ENCODE measurements at regions not wholly inside any gene's neighbourhood (a gene's known extent, or its start where the extent isn't known, plus 50 kb on each side); places are given as distances from the start of the nearest gene placed in this dataset.
"Not testable (repeated sequence)": the region's sequence is repeated elsewhere in the genome, so short reads cannot be mapped to it uniquely, and the experiment has no call there.

- no peak overlapping the region for H3K4me3 Mint-ChIP-seq
- no peaks in the 10 kb centered on the region for H3K4me1 Mint-ChIP-seq
- H3K9me3 Mint-ChIP-seq: no peaks in the 10 kb centered on the region
Measured at GRCh38 chr6:1445650-1446330, 56.4 kb downstream of the FOXF2 start.

GRCh38 chr6:1449896-1450295 lies 60.5 kb downstream of the FOXF2 start:
- no peaks in the 10 kb centered on the region for H3K4me1 Mint-ChIP-seq
- no peak overlapping the region for H3K27ac Mint-ChIP-seq
- no peaks in the 10 kb centered on the region for H3K9me3 Mint-ChIP-seq
- no peak overlapping the region for H3K4me3 Mint-ChIP-seq
- peaks cover 15% of the 10 kb centered on the region for H3K27me3 Mint-ChIP-seq
- no peaks in the 10 kb centered on the region for H3K36me3 Mint-ChIP-seq

More at GRCh38 chr6:1445650-1446330, 56.4 kb downstream of the FOXF2 start:
- H3K36me3 Mint-ChIP-seq: no peaks in the 10 kb centered on the region
- H3K27ac Mint-ChIP-seq: no peak overlapping the region
- peaks cover 14% of the 10 kb centered on the region for H3K27me3 Mint-ChIP-seq

GRCh38 chr6:1453024-1453423 lies 63.6 kb downstream of the FOXF2 start:
- no peaks in the 10 kb centered on the region for H3K4me1 Mint-ChIP-seq
- no peaks in the 10 kb centered on the region for H3K36me3 Mint-ChIP-seq
- no peak overlapping the region for H3K4me3 Mint-ChIP-seq
- peaks cover 14% of the 10 kb centered on the region for H3K27me3 Mint-ChIP-seq
- no peak overlapping the region for H3K27ac Mint-ChIP-seq
- H3K9me3 Mint-ChIP-seq: no peaks in the 10 kb centered on the region

GRCh38 chr6:1456816-1457215 lies 67.4 kb downstream of the FOXF2 start:
- H3K36me3 Mint-ChIP-seq, H3K27me3 Mint-ChIP-seq, H3K4me1 Mint-ChIP-seq, H3K9me3 Mint-ChIP-seq, H3K4me3 Mint-ChIP-seq, H3K27ac Mint-ChIP-seq: not testable (repeated sequence)

GRCh38 chr6:1461207-1461606 lies 71.8 kb downstream of the FOXF2 start:
- Mint-ChIP-seq H3K27me3 (peaks cover 1% of the 10 kb centered on the region), H3K4me3 (no peak overlapping the region), H3K36me3 (no peaks in the 10 kb centered on the region), H3K9me3 (no peaks in the 10 kb centered on the region), H3K4me1 (no peaks in the 10 kb centered on the region), H3K27ac (no peak overlapping the region)

- peaks cover 1% of the 10 kb centered on the region for H3K27me3 Mint-ChIP-seq
- H3K4me1 Mint-ChIP-seq: no peaks in the 10 kb centered on the region
- H3K4me3 Mint-ChIP-seq: no peak overlapping the region
- no peak overlapping the region for H3K27ac Mint-ChIP-seq
- H3K36me3 Mint-ChIP-seq: no peaks in the 10 kb centered on the region
- no peaks in the 10 kb centered on the region for H3K9me3 Mint-ChIP-seq
Measured at GRCh38 chr6:1461736-1462135, 72.4 kb downstream of the FOXF2 start.

- Mint-ChIP-seq H3K4me3 (no peak overlapping the region), H3K9me3 (no peaks in the 10 kb centered on the region), H3K4me1 (no peaks in the 10 kb centered on the region), H3K27ac (no peak overlapping the region), H3K36me3 (no peaks in the 10 kb centered on the region), H3K27me3 (peaks cover 6% of the 10 kb centered on the region)
Measured at GRCh38 chr6:1463275-1463674, 73.9 kb downstream of the FOXF2 start.

- no peak overlapping the region for H3K4me3 Mint-ChIP-seq
- no peaks in the 10 kb centered on the region for H3K9me3 Mint-ChIP-seq
Measured at GRCh38 chr6:1463751-1464426, 74.5 kb downstream of the FOXF2 start.

GRCh38 chr6:1464781-1465370 lies 75.5 kb downstream of the FOXF2 start:
- Mint-ChIP-seq H3K27ac (no peak overlapping the region), H3K9me3 (no peaks in the 10 kb centered on the region), H3K36me3 (no peaks in the 10 kb centered on the region), H3K27me3 (peaks cover 6% of the 10 kb centered on the region), H3K4me3 (no peak overlapping the region), H3K4me1 (no peaks in the 10 kb centered on the region)

More at GRCh38 chr6:1463751-1464426, 74.5 kb downstream of the FOXF2 start:
- Mint-ChIP-seq H3K36me3 (no peaks in the 10 kb centered on the region), H3K4me1 (no peaks in the 10 kb centered on the region), H3K27me3 (peaks cover 6% of the 10 kb centered on the region), H3K27ac (no peak overlapping the region)

- Mint-ChIP-seq H3K4me1 (no peaks in the 10 kb centered on the region), H3K36me3 (no peaks in the 10 kb centered on the region), H3K27ac (no peak overlapping the region), H3K4me3 (no peak overlapping the region), H3K9me3 (no peaks in the 10 kb centered on the region), H3K27me3 (peaks cover 8% of the 10 kb centered on the region)
Measured at GRCh38 chr6:1468126-1468525, 78.8 kb downstream of the FOXF2 start.

- H3K27me3 Mint-ChIP-seq: peaks cover 9% of the 10 kb centered on the region
- no peaks in the 10 kb centered on the region for H3K9me3 Mint-ChIP-seq
- H3K4me1 Mint-ChIP-seq: no peaks in the 10 kb centered on the region
- no peak overlapping the region for H3K27ac Mint-ChIP-seq
- H3K4me3 Mint-ChIP-seq: no peak overlapping the region
- H3K36me3 Mint-ChIP-seq: no peaks in the 10 kb centered on the region
Measured at GRCh38 chr6:1470040-1470439, 80.7 kb downstream of the FOXF2 start.

- Mint-ChIP-seq H3K27me3 (peaks cover 9% of the 10 kb centered on the region), H3K9me3 (no peaks in the 10 kb centered on the region), H3K4me3 (no peak overlapping the region), H3K4me1 (no peaks in the 10 kb centered on the region), H3K36me3 (no peaks in the 10 kb centered on the region), H3K27ac (no peak overlapping the region)
Measured at GRCh38 chr6:1472643-1473042, 83.3 kb downstream of the FOXF2 start.

- H3K4me3 Mint-ChIP-seq: no peak overlapping the region
- no peak overlapping the region for H3K27ac Mint-ChIP-seq
- H3K9me3 Mint-ChIP-seq: no peaks in the 10 kb centered on the region
Measured at GRCh38 chr6:1473166-1473565, 83.8 kb downstream of the FOXF2 start.

GRCh38 chr6:1473598-1473997 lies 84.2 kb downstream of the FOXF2 start:
- Mint-ChIP-seq H3K9me3 (no peaks in the 10 kb centered on the region), H3K36me3 (no peaks in the 10 kb centered on the region), H3K4me1 (no peaks in the 10 kb centered on the region), H3K27ac (no peak overlapping the region), H3K4me3 (no peak overlapping the region), H3K27me3 (peaks cover 5% of the 10 kb centered on the region)

More at GRCh38 chr6:1473166-1473565, 83.8 kb downstream of the FOXF2 start:
- no peaks in the 10 kb centered on the region for H3K4me1 Mint-ChIP-seq
- H3K36me3 Mint-ChIP-seq: no peaks in the 10 kb centered on the region
- H3K27me3 Mint-ChIP-seq: peaks cover 6% of the 10 kb centered on the region

GRCh38 chr6:1474205-1474604 lies 84.8 kb downstream of the FOXF2 start:
- no peaks in the 10 kb centered on the region for H3K4me1 Mint-ChIP-seq
- H3K36me3 Mint-ChIP-seq: no peaks in the 10 kb centered on the region
- H3K27ac Mint-ChIP-seq: no peak overlapping the region
- peaks cover 5% of the 10 kb centered on the region for H3K27me3 Mint-ChIP-seq
- H3K4me3 Mint-ChIP-seq: no peak overlapping the region
- no peaks in the 10 kb centered on the region for H3K9me3 Mint-ChIP-seq

GRCh38 chr6:1475174-1475573 lies 85.8 kb downstream of the FOXF2 start:
- H3K36me3 Mint-ChIP-seq: no peaks in the 10 kb centered on the region
- H3K9me3 Mint-ChIP-seq: no peaks in the 10 kb centered on the region
- H3K4me3 Mint-ChIP-seq: no peak overlapping the region
- H3K27ac Mint-ChIP-seq: no peak overlapping the region
- peaks cover 5% of the 10 kb centered on the region for H3K27me3 Mint-ChIP-seq
- no peaks in the 10 kb centered on the region for H3K4me1 Mint-ChIP-seq

All from activated naive CD4-positive, alpha-beta T cell treated with anti-CD3 and anti-CD28 coated beads, Interleukin-2, amount 50 U/mL, for 24 hours (primary cell).